NCI-H524 (cell line): ENCODE measurements at regions not wholly inside any gene's neighbourhood (a gene's known extent, or its start where the extent isn't known, plus 50 kb on each side); places are given as distances from the start of the nearest gene placed in this dataset.
"Not testable (repeated sequence)": the region's sequence is repeated elsewhere in the genome, so short reads cannot be mapped to it uniquely, and the experiment has no call there.

Source experiments
- DNase-seq, 2 experiments: peaks; one replicate each; lab custom pipeline; 2025; lab: John Stamatoyannopoulos, UW

GRCh38 chrX:34404386-34405070 lies 252.6 kb downstream of the TMEM47 start:
- DNase-seq: no peak

DNA sequence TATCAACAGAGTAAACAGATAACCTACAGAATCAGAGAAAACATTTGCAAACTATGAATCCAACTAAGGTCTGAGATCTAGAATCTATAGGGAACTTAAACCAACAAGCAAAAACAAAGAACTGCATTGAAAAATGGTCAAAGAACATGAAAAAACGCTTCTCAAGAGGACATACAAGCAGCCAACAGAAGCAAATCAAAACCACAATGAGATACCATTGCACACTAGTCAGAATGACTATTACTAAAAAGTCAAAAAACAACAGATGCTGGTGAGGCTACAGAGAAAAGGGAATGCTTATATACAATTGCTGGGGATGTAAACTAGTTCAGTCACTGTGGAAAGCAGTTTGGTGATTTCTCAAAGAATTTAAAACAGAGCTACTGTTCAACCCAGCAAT lies 255.7 kb downstream of the TMEM47 start:
- no peak for DNase-seq

- no peak for DNase-seq
Observed at GRCh38 chrX:34382416-34382815, 250.3 kb upstream of the FAM47A start.

DNA sequence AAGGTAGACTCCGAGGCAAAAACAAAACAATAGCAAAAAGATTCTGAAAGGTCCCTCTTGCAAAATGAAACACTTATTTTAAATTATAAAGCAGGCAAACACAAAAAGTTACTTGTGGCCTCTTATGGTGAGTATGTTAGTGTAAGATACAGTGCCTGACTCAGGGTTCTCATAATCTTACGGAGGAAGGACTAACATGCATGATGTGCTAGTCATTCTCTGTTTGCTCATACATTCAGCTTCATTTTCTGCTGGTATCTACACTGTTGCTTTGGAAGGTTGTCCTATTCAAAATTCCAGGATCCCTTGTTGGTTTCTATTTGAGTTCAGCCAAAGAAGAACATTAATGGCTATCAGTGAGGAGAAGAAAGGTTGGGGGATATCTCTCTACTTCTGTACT lies 249.1 kb upstream of the FAM47A start:
- no peak for DNase-seq

GRCh38 chrX:34379891-34380290 lies 247.8 kb upstream of the FAM47A start:
- no peak for DNase-seq

- no peak for DNase-seq
Observed at GRCh38 chrX:34377645-34378044, 245.5 kb upstream of the FAM47A start.

DNA sequence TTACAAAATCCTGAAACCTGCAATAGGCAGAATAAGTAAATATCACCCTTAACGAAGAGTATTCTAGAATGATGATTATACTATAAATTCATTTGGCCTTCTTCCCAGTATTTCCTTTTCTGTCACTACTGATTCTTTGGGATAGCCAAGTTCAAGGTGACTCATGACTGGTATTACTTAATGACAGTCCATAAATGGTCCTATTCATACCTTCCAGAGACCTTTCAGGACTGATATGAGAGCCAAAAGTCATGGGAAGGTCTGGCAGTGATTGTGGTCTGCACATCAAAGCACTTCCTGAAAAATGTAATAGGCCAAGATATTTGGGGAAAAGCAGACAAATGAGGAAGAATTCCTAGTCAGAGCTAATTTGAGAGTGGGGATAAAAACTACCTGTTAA lies 239.6 kb upstream of the FAM47A start:
- no peak for DNase-seq

DNA sequence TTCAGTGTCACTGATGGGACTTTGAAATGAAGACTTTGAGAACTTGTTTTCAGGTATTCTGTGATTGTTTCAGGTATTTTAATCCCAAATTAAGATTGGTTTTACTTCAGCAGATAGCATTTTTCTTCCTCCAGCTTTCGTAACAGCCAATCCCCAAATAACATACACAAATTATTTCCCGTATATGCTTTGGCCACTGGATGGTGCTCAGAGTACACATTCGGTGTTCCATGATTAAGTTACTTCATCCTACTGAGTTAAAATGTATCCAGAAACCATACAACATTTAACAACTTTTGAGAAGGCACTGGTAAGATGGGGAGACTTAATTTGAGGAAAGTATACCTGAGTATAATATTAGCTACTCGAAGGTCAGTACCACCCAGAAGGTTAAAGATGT lies 233.4 kb upstream of the FAM47A start:
- peak in 1 of 2 experiments; percentile 3 for DNase-seq

DNA sequence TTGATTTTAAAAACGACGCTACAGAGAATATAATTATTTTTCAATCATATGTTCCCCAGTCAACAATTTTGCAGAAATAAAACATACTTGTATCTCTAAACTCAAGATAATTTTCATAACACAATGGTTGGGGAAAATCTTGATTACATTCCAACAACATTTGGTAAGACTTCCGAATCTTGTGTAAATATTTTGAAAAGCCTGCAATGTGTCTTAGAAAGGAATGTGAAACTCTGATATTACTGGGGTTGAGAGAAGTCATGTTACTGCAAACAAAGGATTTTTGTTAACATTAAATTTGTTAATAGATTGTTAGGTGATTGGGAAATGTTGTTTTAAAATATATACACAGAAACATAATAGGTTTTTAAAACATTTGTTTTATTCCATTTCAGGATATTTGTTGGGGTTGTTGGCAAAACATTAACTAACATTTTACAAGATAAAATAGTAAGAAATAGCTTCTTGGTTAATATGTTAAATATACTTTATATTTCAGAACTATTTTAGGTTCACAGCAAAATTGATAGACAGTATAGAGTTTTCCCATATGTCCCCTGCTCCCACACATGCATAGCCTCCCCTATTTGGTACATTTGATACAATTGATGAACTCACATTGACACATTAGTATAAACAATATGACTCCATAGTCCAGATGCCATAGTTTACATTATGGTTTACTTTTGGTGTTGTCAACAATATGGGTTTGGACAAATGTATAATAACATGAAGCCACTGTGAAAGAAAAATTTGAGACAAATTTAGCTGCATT lies 218.6 kb upstream of the FAM47A start:
- DNase-seq: no peak

DNA sequence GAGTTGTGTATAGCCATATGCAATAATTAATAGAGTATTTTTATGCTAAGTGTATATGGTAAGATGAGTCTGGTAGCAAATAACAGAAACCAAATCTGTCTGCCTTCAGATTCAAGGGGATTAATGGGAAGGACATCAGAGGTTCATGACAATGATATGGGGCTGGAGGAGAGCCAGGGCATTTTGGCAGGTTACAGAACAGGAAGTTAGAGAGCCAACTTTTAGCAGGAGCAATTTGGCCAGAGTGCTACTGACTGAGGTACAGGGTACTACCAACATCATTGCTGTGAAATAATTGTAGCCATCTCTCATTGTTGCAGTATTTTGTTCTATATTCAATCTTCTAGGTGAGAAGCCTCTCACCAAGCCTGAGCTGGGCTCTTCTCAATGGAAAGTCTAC lies 210.9 kb upstream of the FAM47A start:
- no peak for DNase-seq

DNA sequence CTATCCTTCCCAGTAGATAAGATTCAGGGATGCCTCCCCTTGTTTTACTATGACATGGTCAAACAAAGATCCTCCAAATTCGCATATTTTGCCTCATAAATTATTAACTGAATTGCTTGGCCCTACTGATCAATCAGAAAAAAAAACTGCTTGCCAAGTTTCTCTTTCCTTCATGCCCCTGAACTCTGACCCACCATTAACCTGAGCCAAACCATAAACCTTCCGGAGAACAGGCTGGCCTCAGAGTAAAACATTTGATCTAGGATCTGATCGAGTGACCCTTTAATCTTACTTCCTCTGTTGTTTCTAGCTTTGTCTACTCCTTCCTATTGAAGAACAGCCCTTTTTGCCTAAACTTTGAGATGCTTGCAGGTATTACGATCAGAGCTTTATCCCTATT lies 209.7 kb upstream of the FAM47A start:
- no peak for DNase-seq

DNA sequence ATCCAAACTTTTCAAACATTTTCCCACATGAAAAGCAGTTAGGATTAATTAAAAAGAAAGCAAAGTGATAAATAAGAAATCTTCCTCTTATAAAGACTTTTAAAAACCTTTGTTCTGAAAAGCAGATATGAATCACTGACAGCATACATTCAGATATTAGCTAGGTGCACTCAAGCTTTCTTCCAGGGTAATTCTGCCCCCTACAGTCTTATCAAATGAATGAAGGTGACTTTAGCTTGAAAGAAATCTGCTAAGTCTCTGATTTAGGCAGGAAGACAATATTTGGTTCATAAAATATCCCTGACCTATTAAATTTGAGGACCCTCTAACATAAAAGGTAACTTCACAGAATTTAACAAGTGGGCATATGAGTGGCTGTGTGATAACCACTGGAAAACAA lies 209.1 kb upstream of the FAM47A start:
- DNase-seq: peak in 1 of 2 experiments; percentile 4

GRCh38 chrX:34338046-34338445 lies 205.9 kb upstream of the FAM47A start:
- no peak for DNase-seq

DNA sequence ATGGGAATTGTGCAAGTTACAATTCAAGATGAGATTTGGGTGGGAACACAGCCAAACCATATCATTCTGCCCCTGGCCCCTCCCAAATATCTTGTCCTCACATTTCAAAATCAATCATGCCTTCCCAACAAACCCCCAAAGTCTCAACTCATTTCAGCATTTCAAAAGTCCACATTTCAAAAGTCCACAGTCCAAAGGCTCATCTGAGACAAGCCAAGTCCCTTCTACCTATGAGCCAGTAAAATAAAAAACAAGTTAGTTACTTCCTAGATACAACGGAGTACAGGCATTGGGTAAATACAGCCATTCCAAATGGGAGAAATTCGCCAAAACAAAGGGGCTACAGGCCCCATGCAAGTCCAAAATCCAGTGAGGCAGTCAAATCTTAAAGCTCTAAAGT lies 203.3 kb upstream of the FAM47A start:
- DNase-seq: not testable (repeated sequence)

GRCh38 chrX:34332334-34332733 lies 200.2 kb upstream of the FAM47A start:
- DNase-seq: peak; percentile 6 to 14

- DNase-seq: peak in 1 of 2 experiments; percentile 8
Observed at GRCh38 chrX:34325460-34325859, 193.3 kb upstream of the FAM47A start.

DNA sequence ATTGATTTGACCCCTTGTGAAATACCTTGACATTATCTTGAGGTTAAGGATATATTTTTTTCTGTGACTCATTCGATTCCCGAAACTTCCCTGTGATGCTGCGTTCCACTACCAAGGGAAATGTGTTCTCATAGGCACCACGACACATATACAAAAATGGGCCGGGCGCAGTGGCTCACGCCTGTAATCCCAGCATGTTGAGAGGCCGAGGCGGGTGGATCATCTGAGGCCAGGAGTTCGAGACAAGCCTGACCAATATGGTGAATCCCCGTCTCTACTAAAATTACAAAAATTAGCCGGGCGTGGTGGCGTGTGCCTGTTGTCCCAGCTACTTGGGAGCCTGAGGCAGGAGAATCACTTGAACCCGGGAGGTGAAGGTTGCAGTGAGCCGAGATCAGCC lies 188.3 kb upstream of the FAM47A start:
- DNase-seq: not testable (repeated sequence)

DNA sequence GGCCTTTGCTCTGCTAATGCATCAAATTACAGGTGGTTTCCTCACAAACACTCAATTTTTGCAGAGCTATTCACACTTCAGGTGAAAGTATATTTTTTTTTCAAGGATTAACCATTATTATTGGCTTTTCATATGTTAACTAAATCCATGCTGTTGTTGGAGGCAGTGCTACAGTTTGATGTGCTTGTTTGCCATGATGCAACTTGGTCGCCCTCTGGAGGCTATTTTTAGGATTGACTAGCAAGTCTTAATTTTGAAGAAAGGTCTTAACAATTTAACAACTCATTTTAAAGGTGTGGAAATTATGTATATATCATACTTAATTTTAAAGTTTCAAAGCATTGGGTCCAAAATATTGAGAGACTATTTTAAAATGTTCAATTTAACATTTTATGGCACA lies 168.8 kb upstream of the FAM47A start:
- DNase-seq: peak; percentile 2 to 64

- DNase-seq: no peak
Observed at GRCh38 chrX:34299451-34299967, 167.4 kb upstream of the FAM47A start.

- DNase-seq: no peak
Observed at GRCh38 chrX:34294665-34295064, 162.6 kb upstream of the FAM47A start.

GRCh38 chrX:34288782-34289181 lies 156.7 kb upstream of the FAM47A start:
- no peak for DNase-seq

DNA sequence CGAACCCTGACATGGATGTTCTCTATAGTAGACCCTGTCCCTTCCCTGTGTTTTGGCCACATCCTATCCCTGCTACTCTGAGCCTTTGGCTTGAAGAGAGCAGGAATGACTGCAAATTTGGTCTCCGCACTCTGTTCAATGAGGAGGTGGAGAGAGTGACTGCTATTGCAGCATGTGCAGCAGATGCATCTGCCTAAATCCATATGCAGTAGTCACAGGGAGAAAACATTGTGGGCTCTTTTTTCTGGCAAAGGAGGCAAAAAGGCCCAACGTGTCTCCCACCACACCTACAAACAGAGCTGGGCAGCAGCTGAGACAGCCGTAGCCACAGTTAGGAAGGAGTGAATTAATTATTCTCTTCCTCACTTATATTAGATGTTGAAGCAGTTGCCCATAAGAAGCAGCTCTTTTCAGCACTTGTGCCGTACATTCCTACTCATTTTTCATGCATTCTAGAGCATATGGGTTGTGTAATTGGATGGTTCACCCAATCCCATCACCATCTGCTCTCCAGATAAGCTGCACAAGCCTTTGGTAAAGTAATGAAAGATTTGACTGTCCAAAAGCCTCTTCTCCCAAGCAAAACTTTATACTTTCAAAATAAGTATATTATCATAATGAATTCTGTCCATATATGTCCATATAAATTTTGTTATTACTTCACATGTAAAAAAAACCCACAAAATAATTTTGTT lies 147.9 kb upstream of the FAM47A start:
- peak; percentile 4 to 52 for DNase-seq

- peak in 1 of 2 experiments; percentile 21 for DNase-seq
Observed at GRCh38 chrX:34275699-34276098, 143.6 kb upstream of the FAM47A start.
